ENCODE measurements at regions not wholly inside any gene's neighbourhood (a gene's known extent, or its start where the extent isn't known, plus 50 kb on each side); places are given as distances from the start of the nearest gene placed in this dataset.

DNA sequence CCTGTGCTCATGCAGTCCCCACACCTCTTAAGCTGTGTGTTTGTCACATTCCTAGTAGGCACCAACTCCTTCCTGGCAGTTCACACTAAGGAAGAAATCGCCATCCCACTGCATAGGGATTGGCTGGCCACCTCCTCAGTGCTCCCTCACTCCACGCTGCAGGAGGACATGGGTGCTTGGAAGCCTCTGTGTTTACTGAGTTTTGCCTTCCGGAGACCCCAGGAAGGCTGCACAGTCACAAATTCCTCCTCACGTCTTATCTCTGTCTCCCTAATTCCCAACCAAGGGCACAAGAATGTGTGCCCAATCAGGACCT, 93.8 kb upstream of the GALNT2 start:
- Histone ChIP-seq H3K9me1 (ENCODE audit: control insufficient read depth, extremely low read depth, insufficient read depth, low read length) (no peaks in the 10 kb centered on the region), H4K20me1 (ENCODE audit: control insufficient read depth, extremely low read depth, insufficient read depth, low read length) (no peaks in the 10 kb centered on the region), H3K4me3 (ENCODE audit: control insufficient read depth in 2 of 3, extremely low read depth in 1 of 3, insufficient read depth in 2 of 3, low read depth in 1 of 3, low read length in 3 of 3) (no peak overlapping the region), H3K36me3 (ENCODE audit: control insufficient read depth in 2 of 2, extremely low read depth in 1 of 2, insufficient read depth in 2 of 2, low read length in 2 of 2) (no peaks in the 10 kb centered on the region), H3K9ac (ENCODE audit: control insufficient read depth, extremely low read depth, insufficient read depth, low read length) (no peak overlapping the region), H3K4me1 (ENCODE audit: control insufficient read depth, extremely low read depth, insufficient read depth, low read length) (peaks cover 11% of the 10 kb centered on the region), H3K9me3 (ENCODE audit: control insufficient read depth, low read depth, low read length) (peaks cover 3% of the 10 kb centered on the region), H3K27me3 (ENCODE audit: control insufficient read depth, extremely low read depth, insufficient read depth, low read length) (no peaks in the 10 kb centered on the region), H3K4me2 (ENCODE audit: control insufficient read depth, extremely low read depth, insufficient read depth, low read depth, low read length) (no peak overlapping the region), H3K79me2 (ENCODE audit: control insufficient read depth, insufficient read depth, low read length) (no peaks in the 10 kb centered on the region), H3K27ac (ENCODE audit: control insufficient read depth, insufficient read depth, low read length) (no peak overlapping the region), H2AFZ (ENCODE audit: control insufficient read depth, low read length) (no peak overlapping the region)
- DNase-seq (ENCODE audit: low read depth, low spot score) (no peak), FAIRE-seq (no peak)
- dilution Hi-C loops (cut with MboI; ENCODE audit: extremely low pct_ligation_motif_present, low sequenced_read_pairs) = no loop called here
- TF ChIP-seq EZH2 (IDR thresholded peaks at IDR 0.05; ENCODE audit: low read length) = no peak
- TF ChIP-seq, protein P1, sequence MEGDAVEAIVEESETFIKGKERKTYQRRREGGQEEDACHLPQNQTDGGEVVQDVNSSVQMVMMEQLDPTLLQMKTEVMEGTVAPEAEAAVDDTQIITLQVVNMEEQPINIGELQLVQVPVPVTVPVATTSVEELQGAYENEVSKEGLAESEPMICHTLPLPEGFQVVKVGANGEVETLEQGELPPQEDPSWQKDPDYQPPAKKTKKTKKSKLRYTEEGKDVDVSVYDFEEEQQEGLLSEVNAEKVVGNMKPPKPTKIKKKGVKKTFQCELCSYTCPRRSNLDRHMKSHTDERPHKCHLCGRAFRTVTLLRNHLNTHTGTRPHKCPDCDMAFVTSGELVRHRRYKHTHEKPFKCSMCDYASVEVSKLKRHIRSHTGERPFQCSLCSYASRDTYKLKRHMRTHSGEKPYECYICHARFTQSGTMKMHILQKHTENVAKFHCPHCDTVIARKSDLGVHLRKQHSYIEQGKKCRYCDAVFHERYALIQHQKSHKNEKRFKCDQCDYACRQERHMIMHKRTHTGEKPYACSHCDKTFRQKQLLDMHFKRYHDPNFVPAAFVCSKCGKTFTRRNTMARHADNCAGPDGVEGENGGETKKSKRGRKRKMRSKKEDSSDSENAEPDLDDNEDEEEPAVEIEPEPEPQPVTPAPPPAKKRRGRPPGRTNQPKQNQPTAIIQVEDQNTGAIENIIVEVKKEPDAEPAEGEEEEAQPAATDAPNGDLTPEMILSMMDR (optimal IDR thresholded peaks at IDR 0.05 in 1 of 3, IDR thresholded peaks at IDR 0.05 in 1 of 3, conservative IDR thresholded peaks at IDR 0.05 in 1 of 3; ENCODE audit: extremely low read depth in 1 of 3, insufficient read depth in 2 of 3, low read length in 3 of 3) = no peak

DNA sequence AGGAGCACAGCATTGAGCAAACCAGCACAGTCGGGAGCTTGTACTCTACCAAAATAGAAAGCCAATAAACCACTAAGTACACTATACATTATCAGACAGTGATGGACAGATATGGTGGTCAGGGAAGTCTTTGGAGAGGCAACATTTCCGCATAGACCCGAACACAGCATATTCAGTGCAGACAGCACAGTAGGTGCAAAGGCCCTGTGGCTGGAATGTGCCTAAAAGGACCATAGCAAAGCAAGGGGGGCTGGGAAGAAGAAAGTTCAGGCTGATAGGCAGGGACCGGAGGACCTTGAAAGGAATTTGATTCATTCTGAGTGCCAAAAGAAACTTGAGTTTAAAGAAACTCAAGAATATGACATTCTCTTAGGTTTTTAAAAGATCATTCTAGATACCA, 92.0 kb upstream of the GALNT2 start:
- no peaks in the 10 kb centered on the region for H4K20me1 ChIP-seq (ENCODE audit: control insufficient read depth, extremely low read depth, insufficient read depth, low read length)
- TF ChIP-seq, protein P1 (optimal IDR thresholded peaks at IDR 0.05 in 1 of 3, IDR thresholded peaks at IDR 0.05 in 1 of 3, conservative IDR thresholded peaks at IDR 0.05 in 1 of 3; ENCODE audit: extremely low read depth in 1 of 3, insufficient read depth in 2 of 3, low read length in 3 of 3) = no peak
- TF ChIP-seq EZH2 (IDR thresholded peaks at IDR 0.05; ENCODE audit: low read length) = no peak

More for the DNA sequence above, 92.0 kb upstream of the GALNT2 start:
- dilution Hi-C loops (cut with MboI; ENCODE audit: extremely low pct_ligation_motif_present, low sequenced_read_pairs) = no loop called here
- Histone ChIP-seq H3K9me3 (ENCODE audit: control insufficient read depth, low read depth, low read length) (peaks cover 3% of the 10 kb centered on the region), H3K27me3 (ENCODE audit: control insufficient read depth, extremely low read depth, insufficient read depth, low read length) (no peaks in the 10 kb centered on the region), H3K4me2 (ENCODE audit: control insufficient read depth, extremely low read depth, insufficient read depth, low read depth, low read length) (no peak overlapping the region), H3K4me3 (ENCODE audit: control insufficient read depth in 2 of 3, extremely low read depth in 1 of 3, insufficient read depth in 2 of 3, low read depth in 1 of 3, low read length in 3 of 3) (no peak overlapping the region), H3K4me1 (ENCODE audit: control insufficient read depth, extremely low read depth, insufficient read depth, low read length) (peaks cover 15% of the 10 kb centered on the region), H2AFZ (ENCODE audit: control insufficient read depth, low read length) (no peak overlapping the region), H3K36me3 (ENCODE audit: control insufficient read depth in 2 of 2, extremely low read depth in 1 of 2, insufficient read depth in 2 of 2, low read length in 2 of 2) (no peaks in the 10 kb centered on the region), H3K79me2 (ENCODE audit: control insufficient read depth, insufficient read depth, low read length) (no peaks in the 10 kb centered on the region), H3K9me1 (ENCODE audit: control insufficient read depth, extremely low read depth, insufficient read depth, low read length) (no peaks in the 10 kb centered on the region), H3K9ac (ENCODE audit: control insufficient read depth, extremely low read depth, insufficient read depth, low read length) (no peak overlapping the region), H3K27ac (ENCODE audit: control insufficient read depth, insufficient read depth, low read length) (no peak overlapping the region)
- no peak for DNase-seq (ENCODE audit: low read depth, low spot score)
- FAIRE-seq = no peak

All from keratinocyte (primary cell).